H1 (cell line): ENCODE measurements at regions not wholly inside any gene's neighbourhood (a gene's known extent, or its start where the extent isn't known, plus 50 kb on each side); places are given as distances from the start of the nearest gene placed in this dataset.
A peak's percentile ranks its signal among the peaks of the same experiment; 100 is the strongest.

ENCODE experiments used
- ASH2L ChIP-seq: fragments of 200-600, 300-600 bp; sonication (generic); IDR thresholded peaks from one replicate; pipeline ENCODE4 v1.7.1; 2017; ENCODE audit warnings: low read length
- CHD7 ChIP-seq: fragments of 300-600 bp; sonication (generic); IDR thresholded peaks from 2 replicates; pipeline ENCODE4 v1.7.1; 2012; ENCODE audit warnings: low read length, moderate library complexity, mild to moderate bottlenecking, inconsistent platforms; ENCODE audit not compliant: insufficient replicate concordance
- CREB1 ChIP-seq: IDR thresholded peaks from 2 replicates; pipeline ENCODE4 v1.6.1; 2012; ENCODE audit warnings: inconsistent platforms
- E2F6 ChIP-seq: IDR thresholded peaks from 2 replicates; pipeline ENCODE4 v1.6.1; 2012; ENCODE audit warnings: inconsistent platforms
- GABPA ChIP-seq: IDR thresholded peaks from 2 replicates; pipeline ENCODE4 v1.6.1; 2011; ENCODE audit warnings: mild to moderate bottlenecking, low read length, moderate library complexity, borderline replicate concordance; ENCODE audit not compliant: insufficient read depth
- NANOG ChIP-seq: IDR thresholded peaks from 2 replicates; pipeline ENCODE4 v1.6.1; 2011; ENCODE audit warnings: low read length, low read depth, mild to moderate bottlenecking, inconsistent platforms; ENCODE audit not compliant: insufficient read depth, poor library complexity, severe bottlenecking
- SUZ12 ChIP-seq: fragments of 200-600 bp; sonication (generic); IDR thresholded peaks from 2 replicates; pipeline ENCODE4 v1.6.1; 2012; ENCODE audit warnings: mild to moderate bottlenecking, inconsistent platforms, low read length, moderate library complexity, mixed read lengths

- TF ChIP-seq CREB1 (peak; percentile 32; the same call in 1 of the 2 replicates), E2F6 (no peak), GABPA (0 out of 2 replicates have a peak, but pooled peaks have one; percentile 26), SUZ12 (peak; percentile 33), NANOG (no peak), CHD7 (no peak), ASH2L (no peak)
Measured at GRCh38 chr3:127135241-127136023, 57.5 kb upstream of the PRR23E start (continued).
